Rectal smooth muscle tissue (tissue), 1 donor: ENCODE measurements at regions not wholly inside any gene's neighbourhood (a gene's known extent, or its start where the extent isn't known, plus 50 kb on each side); places are given as distances from the start of the nearest gene placed in this dataset.

Experiments used
- H3K27ac ChIP-seq: one replicate; pipeline ENCODE4 v1.7.0; 2013; ENCODE audit warnings: low read depth, low read length, inconsistent platforms
- H3K27me3 ChIP-seq: one replicate; pipeline ENCODE4 v1.7.0; 2013; ENCODE audit warnings: low read length; ENCODE audit not compliant: control insufficient read depth, insufficient read depth
- H3K36me3 ChIP-seq: one replicate; pipeline ENCODE4 v1.7.0; 2013; ENCODE audit warnings: low read length; ENCODE audit not compliant: control insufficient read depth, insufficient read depth
- H3K4me1 ChIP-seq: one replicate; pipeline ENCODE4 v1.7.0; 2013; ENCODE audit warnings: low read length; ENCODE audit not compliant: control insufficient read depth, insufficient read depth
- H3K4me3 ChIP-seq: one replicate; pipeline ENCODE4 v1.7.0; 2013; ENCODE audit warnings: low read length
- H3K9ac ChIP-seq: one replicate; pipeline ENCODE4 v1.7.0; 2013; ENCODE audit warnings: low read length

- no peak overlapping the region for H3K9ac ChIP-seq
- H3K27ac ChIP-seq: no peak overlapping the region
- no peaks in the 10 kb centered on the region for H3K27me3 ChIP-seq
- H3K36me3 ChIP-seq: no peaks in the 10 kb centered on the region
- H3K4me3 ChIP-seq: no peak overlapping the region
- peaks cover 12% of the 10 kb centered on the region for H3K4me1 ChIP-seq
Observed at GRCh38 chr2:12338946-12339697, 377.6 kb upstream of the TRIB2 start.

DNA sequence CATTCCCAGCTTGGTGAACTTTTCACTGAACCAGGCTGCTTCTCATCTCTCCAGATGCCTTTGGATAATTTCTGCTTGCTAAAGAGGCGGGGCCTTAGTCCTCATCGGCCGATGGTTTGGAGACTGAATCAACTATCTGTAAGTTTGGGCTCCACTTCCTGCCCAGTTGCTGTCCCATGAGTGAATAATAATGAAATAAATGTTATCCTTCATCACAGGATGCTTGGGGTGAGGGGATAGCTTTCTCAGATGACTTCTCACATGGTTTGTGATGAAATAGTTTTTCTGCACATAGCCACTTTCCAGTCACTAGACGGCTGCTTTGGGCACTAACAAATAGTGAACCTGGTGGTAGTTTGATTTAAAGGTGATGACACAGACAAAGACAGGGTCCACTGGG is 376.6 kb upstream of the TRIB2 start:
- Histone ChIP-seq H3K27me3 (no peaks in the 10 kb centered on the region), H3K27ac (no peak overlapping the region), H3K4me3 (no peak overlapping the region), H3K36me3 (no peaks in the 10 kb centered on the region), H3K9ac (no peak overlapping the region), H3K4me1 (peaks cover 2% of the 10 kb centered on the region)

DNA sequence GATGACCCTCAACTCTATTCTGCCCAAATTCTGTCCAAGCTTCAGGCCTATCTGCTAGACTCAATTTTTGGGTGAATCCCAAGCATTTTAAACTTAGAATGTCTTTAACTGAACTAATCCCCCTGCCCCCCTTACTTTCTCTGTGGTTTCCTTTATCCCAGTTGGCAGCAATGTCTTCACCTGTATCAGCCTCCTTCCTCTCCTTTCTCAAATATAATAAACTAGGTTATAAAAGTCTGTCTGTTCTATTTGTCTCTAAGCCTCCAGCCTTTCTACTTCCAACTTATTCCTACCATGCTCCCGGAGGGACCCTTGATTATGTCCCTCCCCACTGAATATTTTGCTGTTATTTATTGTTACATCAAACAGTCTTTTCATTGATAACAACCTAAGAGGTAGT is 375.5 kb upstream of the TRIB2 start:
- Histone ChIP-seq H3K9ac (no peak overlapping the region), H3K27me3 (no peaks in the 10 kb centered on the region), H3K4me1 (no peaks in the 10 kb centered on the region), H3K36me3 (no peaks in the 10 kb centered on the region), H3K4me3 (no peak overlapping the region), H3K27ac (no peak overlapping the region)

DNA sequence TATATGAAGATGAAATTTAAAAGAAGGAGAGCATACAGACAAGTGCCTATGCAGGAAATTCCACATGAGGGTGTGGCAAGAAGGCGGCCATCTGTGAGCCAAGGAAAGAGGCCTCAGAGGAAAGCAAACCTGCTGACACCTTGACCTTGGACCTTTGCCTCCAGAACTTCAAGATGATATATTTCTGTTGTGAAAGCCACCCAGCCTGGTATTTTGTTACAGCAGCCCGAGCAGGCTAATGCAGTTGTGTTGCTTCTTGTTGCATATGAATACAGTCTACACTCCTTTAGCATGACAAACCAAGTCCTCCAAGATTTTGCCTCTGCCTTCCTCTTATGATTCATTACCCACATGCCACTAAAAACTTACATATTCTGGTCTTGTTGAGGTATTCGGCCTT is 374.8 kb upstream of the TRIB2 start:
- H3K4me1 ChIP-seq: no peaks in the 10 kb centered on the region
- no peaks in the 10 kb centered on the region for H3K27me3 ChIP-seq
- no peaks in the 10 kb centered on the region for H3K36me3 ChIP-seq
- H3K27ac ChIP-seq: no peak overlapping the region
- no peak overlapping the region for H3K9ac ChIP-seq
- H3K4me3 ChIP-seq: no peak overlapping the region

- Histone ChIP-seq H3K27ac (no peak overlapping the region), H3K4me1 (no peaks in the 10 kb centered on the region), H3K36me3 (no peaks in the 10 kb centered on the region), H3K27me3 (no peaks in the 10 kb centered on the region), H3K4me3 (no peak overlapping the region), H3K9ac (no peak overlapping the region)
Observed at GRCh38 chr2:12343141-12343540, 373.6 kb upstream of the TRIB2 start.

GRCh38 chr2:12347066-12347493 is 369.7 kb upstream of the TRIB2 start:
- Histone ChIP-seq H3K4me1 (no peaks in the 10 kb centered on the region), H3K4me3 (no peak overlapping the region), H3K27ac (no peak overlapping the region), H3K27me3 (no peaks in the 10 kb centered on the region), H3K9ac (no peak overlapping the region), H3K36me3 (no peaks in the 10 kb centered on the region)

GRCh38 chr2:12348216-12348615 is 368.5 kb upstream of the TRIB2 start:
- no peaks in the 10 kb centered on the region for H3K36me3 ChIP-seq

GRCh38 chr2:12350821-12351220 is 365.9 kb upstream of the TRIB2 start:
- no peak overlapping the region for H3K4me3 ChIP-seq
- H3K9ac ChIP-seq: no peak overlapping the region
- H3K4me1 ChIP-seq: no peaks in the 10 kb centered on the region
- H3K27me3 ChIP-seq: no peaks in the 10 kb centered on the region
- no peaks in the 10 kb centered on the region for H3K36me3 ChIP-seq
- H3K27ac ChIP-seq: no peak overlapping the region

More at GRCh38 chr2:12348216-12348615, 368.5 kb upstream of the TRIB2 start:
- Histone ChIP-seq H3K27me3 (no peaks in the 10 kb centered on the region), H3K27ac (no peak overlapping the region), H3K9ac (no peak overlapping the region), H3K4me1 (no peaks in the 10 kb centered on the region), H3K4me3 (no peak overlapping the region)

DNA sequence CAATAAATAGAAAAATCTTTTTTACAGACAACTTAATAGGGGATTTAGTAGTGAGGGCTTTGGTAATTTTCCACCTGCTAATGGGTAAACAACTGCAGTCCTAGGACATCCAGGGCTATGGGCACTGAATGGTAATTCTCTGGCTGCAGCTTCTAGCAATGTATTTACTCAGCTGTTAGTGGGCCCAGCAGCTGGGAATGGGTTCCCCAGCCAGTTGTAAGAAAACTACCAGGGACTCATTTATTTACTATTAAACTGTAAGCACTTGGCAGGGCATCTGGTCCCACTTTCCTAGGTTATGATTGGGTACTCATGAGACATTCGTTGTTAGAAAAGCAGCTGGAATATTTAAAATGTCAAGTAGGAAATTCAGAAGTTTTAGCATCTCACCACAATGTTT is 363.8 kb upstream of the TRIB2 start:
- no peaks in the 10 kb centered on the region for H3K4me1 ChIP-seq
- no peaks in the 10 kb centered on the region for H3K36me3 ChIP-seq
- H3K9ac ChIP-seq: no peak overlapping the region
- no peak overlapping the region for H3K27ac ChIP-seq
- no peaks in the 10 kb centered on the region for H3K27me3 ChIP-seq
- no peak overlapping the region for H3K4me3 ChIP-seq

DNA sequence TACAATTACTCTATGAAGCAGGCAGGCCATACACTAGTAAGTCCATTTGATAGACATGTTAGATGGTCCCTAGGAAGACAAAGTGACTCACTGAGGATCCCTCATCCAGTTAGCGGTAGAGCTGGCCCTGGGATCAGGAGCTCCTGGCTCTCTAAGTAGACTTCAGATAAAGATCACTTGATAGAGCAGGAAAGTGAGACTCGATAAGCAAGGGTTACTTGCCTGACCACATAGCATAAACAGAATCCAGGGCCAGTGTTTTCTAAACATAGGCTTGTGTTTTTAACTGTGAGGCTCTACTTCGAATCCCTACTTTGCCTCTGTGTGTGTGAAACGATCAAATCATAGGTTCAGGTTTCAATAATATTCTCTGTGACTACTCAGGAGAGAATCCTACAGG is 355.2 kb upstream of the TRIB2 start:
- H3K4me3 ChIP-seq: no peak overlapping the region
- H3K36me3 ChIP-seq: no peaks in the 10 kb centered on the region
- no peaks in the 10 kb centered on the region for H3K4me1 ChIP-seq
- no peak overlapping the region for H3K9ac ChIP-seq
- H3K27ac ChIP-seq: no peak overlapping the region
- H3K27me3 ChIP-seq: no peaks in the 10 kb centered on the region

GRCh38 chr2:12363138-12363537 is 353.6 kb upstream of the TRIB2 start:
- Histone ChIP-seq H3K36me3 (no peaks in the 10 kb centered on the region), H3K27ac (no peak overlapping the region), H3K9ac (no peak overlapping the region), H3K27me3 (no peaks in the 10 kb centered on the region), H3K4me3 (no peak overlapping the region), H3K4me1 (no peaks in the 10 kb centered on the region)

- Histone ChIP-seq H3K9ac (no peak overlapping the region), H3K36me3 (no peaks in the 10 kb centered on the region), H3K4me1 (no peaks in the 10 kb centered on the region), H3K27ac (no peak overlapping the region), H3K4me3 (no peak overlapping the region), H3K27me3 (no peaks in the 10 kb centered on the region)
Observed at GRCh38 chr2:12363569-12363968, 353.2 kb upstream of the TRIB2 start.

DNA sequence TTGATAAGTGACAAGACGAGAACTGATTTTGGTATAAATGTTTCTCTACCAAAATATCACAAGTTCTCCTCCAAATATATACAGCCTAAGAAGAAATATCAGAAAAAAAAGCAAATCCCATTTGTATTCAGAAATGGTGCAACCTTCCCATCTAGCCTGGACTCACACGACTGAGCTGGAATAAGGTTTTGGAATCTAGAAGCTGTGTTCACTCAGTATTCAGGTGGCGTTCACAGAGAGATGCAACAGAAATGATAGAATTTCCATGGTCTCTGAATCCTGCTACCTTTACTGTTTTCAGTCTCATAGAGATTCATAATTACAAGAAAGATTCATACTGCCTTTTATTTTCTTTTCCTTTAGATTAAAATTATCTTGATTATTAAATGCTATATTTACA is 347.2 kb upstream of the TRIB2 start:
- no peak overlapping the region for H3K4me3 ChIP-seq
- no peaks in the 10 kb centered on the region for H3K36me3 ChIP-seq
- H3K27ac ChIP-seq: no peak overlapping the region
- H3K9ac ChIP-seq: no peak overlapping the region
- H3K27me3 ChIP-seq: no peaks in the 10 kb centered on the region
- H3K4me1 ChIP-seq: no peaks in the 10 kb centered on the region
